ENCODE measurements at regions not wholly inside any gene's neighbourhood (a gene's known extent, or its start where the extent isn't known, plus 50 kb on each side); places are given as distances from the start of the nearest gene placed in this dataset.

DNA sequence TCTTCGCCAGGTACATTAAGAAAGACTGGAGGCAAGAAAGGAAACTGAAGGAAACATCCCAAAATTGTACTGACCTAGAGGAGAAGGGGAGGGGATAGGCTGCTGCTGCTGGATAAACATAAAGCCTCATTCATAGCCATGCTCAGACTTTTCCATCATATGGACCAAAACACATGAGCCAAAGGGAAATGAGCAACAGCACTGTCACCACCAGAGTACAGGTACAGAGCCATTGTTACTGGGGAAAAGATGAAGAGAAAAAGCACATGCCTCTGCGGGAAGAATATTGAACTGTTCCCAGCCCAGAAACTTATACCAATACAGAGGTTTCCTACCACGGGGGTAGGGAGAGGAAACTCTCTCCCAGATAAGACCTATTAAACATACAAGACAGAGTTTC is 861.9 kb downstream of the NTRK3 start:
- H3K4me1 ChIP-seq (ENCODE audit: insufficient read depth, low read length), result no peaks in the 10 kb centered on the region
- H2AFZ ChIP-seq (ENCODE audit: low read length), result no peak overlapping the region
- no peak overlapping the region for H3K4me2 ChIP-seq (ENCODE audit: insufficient read depth, low read length)
- no peaks in the 10 kb centered on the region for H3K36me3 ChIP-seq (ENCODE audit: insufficient read depth, low read length)
- TF ChIP-seq, protein P1, sequence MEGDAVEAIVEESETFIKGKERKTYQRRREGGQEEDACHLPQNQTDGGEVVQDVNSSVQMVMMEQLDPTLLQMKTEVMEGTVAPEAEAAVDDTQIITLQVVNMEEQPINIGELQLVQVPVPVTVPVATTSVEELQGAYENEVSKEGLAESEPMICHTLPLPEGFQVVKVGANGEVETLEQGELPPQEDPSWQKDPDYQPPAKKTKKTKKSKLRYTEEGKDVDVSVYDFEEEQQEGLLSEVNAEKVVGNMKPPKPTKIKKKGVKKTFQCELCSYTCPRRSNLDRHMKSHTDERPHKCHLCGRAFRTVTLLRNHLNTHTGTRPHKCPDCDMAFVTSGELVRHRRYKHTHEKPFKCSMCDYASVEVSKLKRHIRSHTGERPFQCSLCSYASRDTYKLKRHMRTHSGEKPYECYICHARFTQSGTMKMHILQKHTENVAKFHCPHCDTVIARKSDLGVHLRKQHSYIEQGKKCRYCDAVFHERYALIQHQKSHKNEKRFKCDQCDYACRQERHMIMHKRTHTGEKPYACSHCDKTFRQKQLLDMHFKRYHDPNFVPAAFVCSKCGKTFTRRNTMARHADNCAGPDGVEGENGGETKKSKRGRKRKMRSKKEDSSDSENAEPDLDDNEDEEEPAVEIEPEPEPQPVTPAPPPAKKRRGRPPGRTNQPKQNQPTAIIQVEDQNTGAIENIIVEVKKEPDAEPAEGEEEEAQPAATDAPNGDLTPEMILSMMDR (IDR thresholded peaks at IDR 0.05; ENCODE audit: extremely low read depth, low read depth, low read length), result no peak
- no peak overlapping the region for H3K27ac ChIP-seq (ENCODE audit: low read depth, low read length)
- DNase-seq (ENCODE audit: insufficient read length, low spot score, missing footprints), result no peak
- H4K20me1 ChIP-seq (ENCODE audit: insufficient read depth, low read length), result no peaks in the 10 kb centered on the region
- no peaks in the 10 kb centered on the region for H3K27me3 ChIP-seq (ENCODE audit: insufficient read depth, low read length)
- no peaks in the 10 kb centered on the region for H3K9me3 ChIP-seq (ENCODE audit: low read depth, low read length)
- no peak overlapping the region for H3K4me3 ChIP-seq (ENCODE audit: insufficient read depth, low read length)
- no peaks in the 10 kb centered on the region for H3K79me2 ChIP-seq (ENCODE audit: insufficient read depth, low read length)

DNA sequence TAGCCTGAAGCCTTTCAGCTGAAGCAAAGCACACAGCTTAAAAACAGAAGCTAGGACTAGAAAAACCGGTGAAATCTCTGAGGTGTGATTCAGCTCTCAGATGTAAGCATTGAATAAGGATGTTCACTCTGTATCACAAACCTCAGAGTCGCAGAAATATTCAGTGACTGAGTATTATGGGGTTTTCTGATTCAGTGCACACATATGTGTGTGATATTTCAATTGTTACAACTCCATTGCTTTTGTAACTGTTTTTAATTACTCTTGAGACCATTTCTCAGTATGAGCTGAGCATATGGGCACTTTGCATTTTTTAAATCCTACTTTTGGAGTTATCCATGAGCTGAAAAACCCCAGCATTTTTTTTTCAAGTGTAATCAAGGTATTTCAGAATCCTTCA is 868.8 kb downstream of the NTRK3 start:
- TF ChIP-seq, protein P1 (IDR thresholded peaks at IDR 0.05; ENCODE audit: extremely low read depth, low read depth, low read length), result no peak
- Histone ChIP-seq H2AFZ (ENCODE audit: low read length) (peak overlapping the region; percentile 41), H3K27me3 (ENCODE audit: insufficient read depth, low read length) (no peaks in the 10 kb centered on the region), H3K79me2 (ENCODE audit: insufficient read depth, low read length) (no peaks in the 10 kb centered on the region), H3K9me3 (ENCODE audit: low read depth, low read length) (no peaks in the 10 kb centered on the region), H3K36me3 (ENCODE audit: insufficient read depth, low read length) (no peaks in the 10 kb centered on the region), H3K4me2 (ENCODE audit: insufficient read depth, low read length) (no peak overlapping the region), H3K4me1 (ENCODE audit: insufficient read depth, low read length) (no peaks in the 10 kb centered on the region), H3K27ac (ENCODE audit: low read depth, low read length) (no peak overlapping the region), H3K4me3 (ENCODE audit: insufficient read depth, low read length) (no peak overlapping the region), H4K20me1 (ENCODE audit: insufficient read depth, low read length) (no peaks in the 10 kb centered on the region)
- no peak for DNase-seq (ENCODE audit: insufficient read length, low spot score, missing footprints)

DNA sequence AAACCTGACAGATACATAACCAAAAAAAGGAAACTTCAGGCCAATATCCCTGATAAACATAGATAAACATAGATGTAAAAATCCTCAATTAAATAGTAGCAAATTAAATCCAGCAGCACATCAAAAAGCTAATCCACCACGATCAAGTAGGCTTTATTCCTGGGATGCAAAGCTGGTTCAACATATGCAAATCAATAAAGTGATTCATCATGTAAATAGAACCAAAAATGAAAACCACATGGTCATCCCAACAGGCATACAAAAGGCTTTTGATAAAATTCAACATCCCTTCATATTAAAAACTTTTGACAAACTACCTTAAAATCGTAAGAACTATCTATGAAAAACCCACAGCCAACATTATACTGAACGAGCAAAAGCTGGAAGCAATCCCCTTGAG is 882.2 kb downstream of the NTRK3 start:
- Histone ChIP-seq H3K27me3 (ENCODE audit: insufficient read depth, low read length) (no peaks in the 10 kb centered on the region), H3K79me2 (ENCODE audit: insufficient read depth, low read length) (no peaks in the 10 kb centered on the region), H3K36me3 (ENCODE audit: insufficient read depth, low read length) (no peaks in the 10 kb centered on the region), H2AFZ (ENCODE audit: low read length) (no peak overlapping the region), H3K4me2 (ENCODE audit: insufficient read depth, low read length) (no peak overlapping the region), H3K4me1 (ENCODE audit: insufficient read depth, low read length) (peaks cover 9% of the 10 kb centered on the region), H3K4me3 (ENCODE audit: insufficient read depth, low read length) (no peak overlapping the region), H3K9me3 (ENCODE audit: low read depth, low read length) (no peaks in the 10 kb centered on the region), H3K27ac (ENCODE audit: low read depth, low read length) (no peak overlapping the region), H4K20me1 (ENCODE audit: insufficient read depth, low read length) (no peaks in the 10 kb centered on the region)
- TF ChIP-seq, protein P1 (IDR thresholded peaks at IDR 0.05; ENCODE audit: extremely low read depth, low read depth, low read length), result no peak
- no peak for DNase-seq (ENCODE audit: insufficient read length, low spot score, missing footprints)

DNA sequence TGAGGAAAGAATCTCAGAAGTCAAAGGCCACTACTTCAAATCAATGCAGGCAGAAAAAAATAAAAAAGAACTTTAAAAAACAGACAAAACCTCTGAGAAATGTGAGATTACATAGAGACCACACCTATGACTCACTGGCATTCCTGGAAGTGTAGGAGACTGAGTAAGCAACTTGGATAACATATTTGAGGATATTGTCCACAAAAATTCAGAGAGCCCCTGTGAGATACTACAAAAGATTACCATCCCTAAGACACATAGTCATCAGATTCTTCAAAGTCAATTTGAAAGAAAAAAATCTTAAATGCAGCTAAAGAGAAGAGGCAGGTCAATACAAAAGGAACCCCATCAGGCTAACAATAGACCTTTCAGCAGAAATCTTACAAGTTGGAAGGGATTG is 887.3 kb downstream of the NTRK3 start:
- TF ChIP-seq, protein P1 (IDR thresholded peaks at IDR 0.05; ENCODE audit: extremely low read depth, low read depth, low read length), result no peak
- peaks cover 38% of the 10 kb centered on the region for H3K4me1 ChIP-seq (ENCODE audit: insufficient read depth, low read length)
- H4K20me1 ChIP-seq (ENCODE audit: insufficient read depth, low read length), result no peaks in the 10 kb centered on the region
- no peak overlapping the region for H3K4me3 ChIP-seq (ENCODE audit: insufficient read depth, low read length)
- H2AFZ ChIP-seq (ENCODE audit: low read length), result no peak overlapping the region
- peak overlapping the region; percentile 78 for H3K27ac ChIP-seq (ENCODE audit: low read depth, low read length)
- no peaks in the 10 kb centered on the region for H3K9me3 ChIP-seq (ENCODE audit: low read depth, low read length)
- no peak for DNase-seq (ENCODE audit: insufficient read length, low spot score, missing footprints)
- peak overlapping the region; percentile 23 for H3K4me2 ChIP-seq (ENCODE audit: insufficient read depth, low read length)
- H3K79me2 ChIP-seq (ENCODE audit: insufficient read depth, low read length), result no peaks in the 10 kb centered on the region
- H3K36me3 ChIP-seq (ENCODE audit: insufficient read depth, low read length), result no peaks in the 10 kb centered on the region
- no peaks in the 10 kb centered on the region for H3K27me3 ChIP-seq (ENCODE audit: insufficient read depth, low read length)

Measured in osteoblast (primary cell).